Esophagus mucosa (tissue), 1 donor: ENCODE measurements at regions not wholly inside any gene's neighbourhood (a gene's known extent, or its start where the extent isn't known, plus 50 kb on each side); places are given as distances from the start of the nearest gene placed in this dataset.
"Not testable (repeated sequence)": the region's sequence is repeated elsewhere in the genome, so short reads cannot be mapped to it uniquely, and the experiment has no call there.

Experiments used
- ATAC-seq: fragments of 200-7000 bp; cut with Tn5 transposase; one replicate; pipeline ENCODE4 v1.9.1; 2020
- donor health status: DM: yes; HTN: yes; CAD: no.

- ATAC-seq = no peak
Measured at GRCh38 chr13:88617176-88617575, 946.0 kb downstream of the SLITRK5 start.

- ATAC-seq = no peak
Measured at GRCh38 chr13:88622362-88622973, 951.3 kb downstream of the SLITRK5 start.

GRCh38 chr13:88623150-88623549, 952.0 kb downstream of the SLITRK5 start:
- no peak for ATAC-seq

GRCh38 chr13:88627071-88627470, 955.9 kb downstream of the SLITRK5 start:
- no peak for ATAC-seq

DNA sequence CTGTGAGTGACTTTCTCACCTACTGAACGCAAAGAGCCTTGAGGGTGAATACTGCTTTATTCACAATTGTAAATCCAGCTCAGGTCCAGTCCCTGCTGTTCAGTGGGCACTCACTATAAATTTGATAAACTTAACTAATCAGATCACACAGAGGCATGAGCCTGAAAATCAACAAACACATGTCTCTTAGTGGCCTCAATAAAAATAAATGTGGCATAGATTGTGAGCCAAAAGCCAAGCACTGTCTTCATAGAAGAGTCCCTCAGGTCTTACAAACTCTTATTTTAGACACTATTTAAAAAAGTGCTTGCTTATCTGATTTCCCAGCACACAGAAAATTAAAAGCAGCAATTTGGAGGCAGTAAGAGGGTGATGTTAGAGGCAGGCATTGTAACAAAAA, 957.7 kb downstream of the SLITRK5 start:
- ATAC-seq = no peak

DNA sequence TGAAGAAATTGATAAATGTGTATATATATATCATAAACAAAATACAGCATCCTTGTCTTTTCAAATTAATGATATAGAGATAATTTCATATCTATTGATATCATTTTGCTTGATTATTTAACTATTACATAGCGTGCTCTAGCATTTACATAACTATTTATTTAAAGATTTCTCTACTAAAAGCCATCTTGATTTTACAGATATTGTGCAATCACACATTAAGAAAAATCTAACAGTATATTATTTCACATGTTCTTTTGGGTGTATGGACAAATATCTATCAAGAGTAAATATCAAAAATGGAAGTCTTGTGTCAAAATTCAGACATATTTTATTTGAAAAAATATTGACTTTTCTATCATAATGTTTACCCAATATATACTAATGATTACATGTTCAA, 966.8 kb downstream of the SLITRK5 start:
- ATAC-seq = no peak

DNA sequence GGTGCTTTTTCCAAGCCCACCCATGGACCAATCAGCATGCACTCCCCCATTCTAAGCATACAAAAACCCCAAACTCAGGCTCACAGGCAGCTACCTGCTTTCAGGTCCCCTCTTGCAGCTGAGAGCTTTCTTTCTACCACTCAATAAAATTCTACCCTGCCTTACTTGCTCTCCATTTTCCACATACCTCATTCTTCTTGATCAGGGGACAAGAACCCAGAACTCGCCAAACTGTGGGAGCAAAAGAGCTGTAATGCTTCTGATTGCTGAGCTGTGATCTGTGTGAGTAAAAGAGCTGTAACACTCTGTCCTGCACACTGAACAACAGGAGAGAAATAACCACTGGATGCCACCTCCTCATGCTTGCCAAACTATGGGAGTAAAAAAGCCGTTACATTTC, 972.1 kb downstream of the SLITRK5 start:
- ATAC-seq = no peak

- no peak for ATAC-seq
Measured at GRCh38 chr13:88648598-88649373, 977.6 kb downstream of the SLITRK5 start.

- no peak for ATAC-seq
Measured at GRCh38 chr13:88649855-88650254, 978.7 kb downstream of the SLITRK5 start.

DNA sequence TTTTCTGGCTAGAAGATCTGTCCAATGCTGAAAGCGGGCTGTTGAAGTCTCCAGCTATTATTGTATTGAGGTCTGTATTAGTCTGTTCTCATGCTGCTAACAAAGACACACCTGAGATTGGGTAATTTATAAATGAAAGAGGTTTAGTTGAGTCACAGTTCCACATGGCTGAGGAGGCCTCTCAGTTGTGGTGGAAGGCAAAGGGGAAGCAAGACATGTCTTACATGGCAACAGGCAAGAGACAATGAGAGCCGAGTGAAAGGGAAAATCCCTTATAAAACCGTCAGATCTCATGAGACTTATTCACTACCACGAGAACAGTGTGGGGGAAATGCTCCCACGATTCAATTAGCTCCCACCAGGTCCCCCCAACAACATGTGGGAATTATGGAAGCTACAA, 980.4 kb downstream of the SLITRK5 start:
- ATAC-seq = no peak

- no peak for ATAC-seq
Measured at GRCh38 chr13:88656751-88657150, 985.6 kb downstream of the SLITRK5 start.

GRCh38 chr13:88670509-88670908, 999.3 kb downstream of the SLITRK5 start:
- no peak for ATAC-seq

- ATAC-seq = no peak
Measured at GRCh38 chr13:88674841-88675240, 1003.7 kb downstream of the SLITRK5 start.

DNA sequence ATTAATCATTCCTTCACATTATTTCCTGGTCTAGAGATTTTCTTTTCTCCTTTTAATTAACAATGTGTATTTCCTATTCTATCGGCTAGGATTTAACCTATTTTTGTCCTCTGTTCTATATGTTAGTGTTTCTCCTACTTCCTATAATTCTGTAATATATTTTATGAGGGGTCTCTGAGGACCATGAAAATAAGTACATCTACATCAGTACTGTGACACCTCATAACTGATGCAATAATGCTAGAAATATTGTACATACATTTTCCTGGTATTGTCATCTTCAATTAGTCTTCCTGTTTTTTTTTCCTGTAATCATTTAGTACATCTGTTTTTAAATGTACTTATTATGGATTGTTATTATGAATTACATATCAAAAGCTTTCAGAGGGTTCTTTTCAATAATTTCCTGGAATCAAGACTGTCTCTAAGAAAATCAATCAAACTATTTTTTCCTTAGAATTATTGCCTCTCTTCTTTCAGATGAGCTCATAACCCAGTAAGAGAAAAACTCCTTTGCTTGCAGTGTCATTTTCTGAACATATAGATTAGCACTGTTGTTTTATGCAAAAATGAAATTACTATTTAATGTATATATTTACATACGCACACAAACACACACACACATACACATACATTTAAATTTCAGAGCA, 1004.3 kb downstream of the SLITRK5 start:
- ATAC-seq = no peak

GRCh38 chr13:88676016-88676415, 1004.8 kb downstream of the SLITRK5 start:
- no peak for ATAC-seq

DNA sequence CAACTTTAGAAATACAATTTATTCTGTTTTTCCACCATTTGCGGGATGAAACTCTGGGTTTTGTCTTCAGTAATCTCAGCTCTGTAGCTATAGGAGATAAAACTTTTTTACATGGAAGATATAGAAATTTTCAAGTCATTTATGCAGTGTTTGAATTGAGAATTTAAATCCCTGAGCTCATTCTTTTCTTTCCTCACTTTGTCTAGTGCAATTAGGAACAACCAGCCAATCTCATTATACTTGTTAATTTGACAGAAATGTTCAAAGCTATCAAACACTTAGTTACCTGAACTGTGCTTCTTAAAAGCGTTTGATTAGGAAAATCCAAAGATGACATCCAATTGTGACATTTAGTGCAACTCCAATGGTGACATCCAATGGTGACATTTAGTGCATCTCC, 1014.3 kb downstream of the SLITRK5 start:
- no peak for ATAC-seq

DNA sequence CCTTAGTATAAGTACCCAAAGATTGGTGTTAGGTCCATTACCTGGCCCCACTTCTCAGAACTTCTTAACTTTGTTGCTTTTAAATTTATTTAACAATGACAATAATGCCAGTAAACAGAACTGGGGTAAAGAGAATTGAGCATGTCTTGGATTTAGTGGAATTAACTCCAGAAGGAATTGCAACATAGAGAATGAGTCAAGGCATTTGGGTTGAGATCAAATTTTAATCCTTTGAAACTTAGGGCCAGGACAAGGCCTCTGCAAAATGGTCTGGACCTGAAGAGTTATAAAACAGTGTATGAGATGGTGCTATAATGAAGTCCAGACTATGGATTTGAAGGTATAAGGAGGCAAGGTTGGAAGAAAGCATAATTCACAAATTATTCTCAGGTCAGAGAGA, 1030.4 kb downstream of the SLITRK5 start:
- ATAC-seq = no peak

GRCh38 chr13:88704600-88705275, 1033.6 kb downstream of the SLITRK5 start:
- ATAC-seq = no peak

DNA sequence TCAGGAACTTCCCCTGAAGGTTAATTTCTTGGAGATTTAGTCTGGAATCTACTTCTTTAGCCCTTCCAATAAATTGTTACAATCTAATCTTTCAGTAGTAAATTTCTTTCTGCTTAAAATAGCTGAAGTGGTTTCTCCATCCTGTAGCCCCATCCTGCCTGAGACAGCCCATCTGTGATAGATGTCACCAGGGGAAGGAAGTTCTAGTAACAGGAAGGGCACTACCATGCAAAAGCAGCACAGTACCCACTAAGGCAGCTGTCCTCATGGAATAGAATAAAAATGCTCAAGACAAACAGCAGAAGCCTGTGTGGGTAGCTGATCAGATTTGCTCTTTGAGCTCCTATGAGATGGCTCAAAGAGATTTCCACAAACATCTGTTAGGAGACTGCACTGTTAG, 1036.5 kb downstream of the SLITRK5 start:
- no peak for ATAC-seq

- ATAC-seq = no peak
Measured at GRCh38 chr13:88717946-88718345, 1046.8 kb downstream of the SLITRK5 start.

GRCh38 chr13:88718781-88719180, 1047.6 kb downstream of the SLITRK5 start:
- ATAC-seq = no peak

GRCh38 chr13:88726075-88726474, 1054.9 kb downstream of the SLITRK5 start:
- ATAC-seq = no peak

DNA sequence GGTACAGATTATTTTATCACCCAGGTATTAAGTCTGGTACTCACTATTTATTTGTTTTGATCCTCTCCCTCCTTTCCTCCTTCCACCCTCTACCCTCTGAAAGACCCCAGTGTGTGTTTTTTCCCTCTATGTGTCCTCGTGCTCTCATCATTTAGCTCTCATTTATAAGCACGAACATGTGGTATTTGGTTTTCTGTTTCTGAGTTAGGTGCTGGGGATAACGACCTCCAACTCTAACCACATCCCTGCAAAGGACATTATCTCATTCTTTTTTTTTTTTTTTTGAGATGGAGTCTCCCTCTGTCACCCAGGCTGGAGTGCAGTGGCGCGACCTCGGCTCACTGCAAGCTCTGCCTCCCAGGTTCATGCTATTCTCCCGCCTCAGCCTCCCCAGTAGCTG, 1056.1 kb downstream of the SLITRK5 start:
- ATAC-seq = not testable (repeated sequence)
